Neural cell (in vitro differentiated cells): ENCODE measurements at regions not wholly inside any gene's neighbourhood (a gene's known extent, or its start where the extent isn't known, plus 50 kb on each side); places are given as distances from the start of the nearest gene placed in this dataset.
A peak's percentile ranks its signal among the peaks of the same experiment; 100 is the strongest.

ENCODE experiments used
- H2AFZ ChIP-seq: fragments of 200-600, 300-800 bp; sonication (generic), shearing (Covaris generic); 2 replicates; pipeline ENCODE4 v1.6.0; 2014; ENCODE audit warnings: low read depth, mild to moderate bottlenecking, antibody characterized with exemption, low read length, moderate library complexity
- H3F3A ChIP-seq: fragments of 200-600 bp; shearing (Covaris generic); 2 replicates; pipeline ENCODE4 v1.6.1; 2016; ENCODE audit warnings: mild to moderate bottlenecking, moderate library complexity, mixed read lengths, antibody characterized with exemption, low read length; ENCODE audit not compliant: insufficient read depth, poor library complexity, severe bottlenecking
- H3K27ac ChIP-seq: fragments of 200-600, 300-800 bp; sonication (generic), shearing (Covaris generic); 2 replicates; pipeline ENCODE4 v1.5.1; 2014; ENCODE audit warnings: mild to moderate bottlenecking, low read length, moderate library complexity
- H3K27me3 ChIP-seq: fragments of 300-800, 200-600 bp; sonication (generic), shearing (Covaris generic); 2 replicates; pipeline ENCODE4 v1.6.0; 2014; ENCODE audit warnings: mild to moderate bottlenecking, low read depth, low read length, moderate library complexity; ENCODE audit not compliant: insufficient read depth
- H3K36me3 ChIP-seq: fragments of 300-800, 200-600 bp; sonication (generic), shearing (Covaris generic); 2 replicates; pipeline ENCODE4 v1.5.1; 2014; ENCODE audit warnings: mild to moderate bottlenecking, antibody characterized with exemption, low read length, moderate library complexity; ENCODE audit not compliant: insufficient read depth
- H3K4me2 ChIP-seq: fragments of 300-800, 200-600 bp; sonication (generic), shearing (Covaris generic); 2 replicates; pipeline ENCODE4 v1.6.0; 2014; ENCODE audit warnings: mild to moderate bottlenecking, low read length
- H3K4me3 ChIP-seq: fragments of 300-800, 200-600 bp; sonication (generic), shearing (Covaris generic); 2 replicates; pipeline ENCODE4 v1.5.1; 2014; ENCODE audit warnings: mild to moderate bottlenecking, low read length, moderate library complexity
- H3K79me2 ChIP-seq: fragments of 200-600 bp; shearing (Covaris generic); replicated peaks from 2 replicates; pipeline ENCODE4 v1.6.0; 2014; ENCODE audit warnings: mild to moderate bottlenecking, low read length, moderate library complexity; ENCODE audit not compliant: insufficient read depth
- H3K9ac ChIP-seq: fragments of 300-800, 200-600 bp; sonication (generic), shearing (Covaris generic); 2 replicates; pipeline ENCODE4 v1.6.1; 2016; ENCODE audit warnings: mild to moderate bottlenecking, low read length, mixed read lengths
- H3K9me2 ChIP-seq: fragments of 200-600 bp; shearing (Covaris generic); 2 replicates; pipeline ENCODE4 v1.6.1; 2016; ENCODE audit warnings: mild to moderate bottlenecking, low read length, mixed read lengths; ENCODE audit not compliant: insufficient read depth
- H3K9me3 ChIP-seq: fragments of 200-600, 300-800 bp; sonication (generic), shearing (Covaris generic); 2 replicates; pipeline ENCODE4 v1.6.1; 2016; ENCODE audit warnings: mild to moderate bottlenecking, mixed run types, low read length, moderate library complexity, mixed read lengths
- H4K20me1 ChIP-seq: fragments of 200-600 bp; shearing (Covaris generic); 2 replicates; pipeline ENCODE4 v1.6.1; 2016; ENCODE audit warnings: mild to moderate bottlenecking, mixed run types; ENCODE audit not compliant: insufficient read depth
- EP300 ChIP-seq: fragments of 450-650 bp; conservative IDR thresholded peaks from 2 replicates; pipeline ENCODE4 v1.6.1; 2014; ENCODE audit warnings: antibody characterized with exemption, mild to moderate bottlenecking, moderate library complexity; ENCODE audit not compliant: poor library complexity, severe bottlenecking
- EZH2 ChIP-seq: fragments of 200-600, 300-800 bp; shearing (Covaris generic), sonication (generic); IDR thresholded peaks from 2 replicates; pipeline ENCODE4 v1.6.1; 2014; ENCODE audit warnings: antibody characterized with exemption, low read length, borderline replicate concordance, mild to moderate bottlenecking; ENCODE audit not compliant: insufficient read depth, poor library complexity, severe bottlenecking
- MXI1 ChIP-seq: fragments of 450-650 bp; conservative IDR thresholded peaks from 2 replicates; pipeline ENCODE4 v1.6.1; 2014; ENCODE audit warnings: antibody characterized with exemption, mild to moderate bottlenecking; ENCODE audit not compliant: poor library complexity, severe bottlenecking
- POLR2AphosphoS5 ChIP-seq: IDR thresholded peaks from 2 replicates; pipeline ENCODE4 v1.6.1; 2012
- RAD21 ChIP-seq: fragments of 450-650 bp; conservative IDR thresholded peaks from 2 replicates; pipeline ENCODE4 v1.6.1; 2014; ENCODE audit warnings: antibody characterized with exemption, mild to moderate bottlenecking, moderate library complexity
- REST ChIP-seq: IDR thresholded peaks from 2 replicates; pipeline ENCODE4 v1.6.1; 2012; ENCODE audit warnings: borderline replicate concordance
- SMC3 ChIP-seq: fragments of 450-650 bp; conservative IDR thresholded peaks from 2 replicates; pipeline ENCODE4 v1.6.1; 2014; ENCODE audit warnings: antibody characterized with exemption, mild to moderate bottlenecking, moderate library complexity; ENCODE audit not compliant: poor library complexity
- TAF1 ChIP-seq: IDR thresholded peaks from 2 replicates; pipeline ENCODE4 v1.6.1; 2012; ENCODE audit warnings: low read depth
- TF ChIP-seq, protein P1 (sequence below): fragments of 450-650 bp; IDR thresholded peaks from 2 replicates; pipeline ENCODE4 v1.5.1; 2014; ENCODE audit warnings: antibody characterized with exemption, mild to moderate bottlenecking, moderate library complexity; ENCODE audit not compliant: poor library complexity, severe bottlenecking

GRCh38 chr5:158614951-158615350 is 484.8 kb downstream of the EBF1 start:
- no peaks in the 10 kb centered on the region for H3F3A ChIP-seq
- TF ChIP-seq POLR2AphosphoS5 (no peak), SMC3 (no peak), REST (no peak), EP300 (no peak), MXI1 (no peak), EZH2 (no peak), RAD21 (no peak), TAF1 (no peak)
- TF ChIP-seq, protein P1, sequence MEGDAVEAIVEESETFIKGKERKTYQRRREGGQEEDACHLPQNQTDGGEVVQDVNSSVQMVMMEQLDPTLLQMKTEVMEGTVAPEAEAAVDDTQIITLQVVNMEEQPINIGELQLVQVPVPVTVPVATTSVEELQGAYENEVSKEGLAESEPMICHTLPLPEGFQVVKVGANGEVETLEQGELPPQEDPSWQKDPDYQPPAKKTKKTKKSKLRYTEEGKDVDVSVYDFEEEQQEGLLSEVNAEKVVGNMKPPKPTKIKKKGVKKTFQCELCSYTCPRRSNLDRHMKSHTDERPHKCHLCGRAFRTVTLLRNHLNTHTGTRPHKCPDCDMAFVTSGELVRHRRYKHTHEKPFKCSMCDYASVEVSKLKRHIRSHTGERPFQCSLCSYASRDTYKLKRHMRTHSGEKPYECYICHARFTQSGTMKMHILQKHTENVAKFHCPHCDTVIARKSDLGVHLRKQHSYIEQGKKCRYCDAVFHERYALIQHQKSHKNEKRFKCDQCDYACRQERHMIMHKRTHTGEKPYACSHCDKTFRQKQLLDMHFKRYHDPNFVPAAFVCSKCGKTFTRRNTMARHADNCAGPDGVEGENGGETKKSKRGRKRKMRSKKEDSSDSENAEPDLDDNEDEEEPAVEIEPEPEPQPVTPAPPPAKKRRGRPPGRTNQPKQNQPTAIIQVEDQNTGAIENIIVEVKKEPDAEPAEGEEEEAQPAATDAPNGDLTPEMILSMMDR = no peak

DNA sequence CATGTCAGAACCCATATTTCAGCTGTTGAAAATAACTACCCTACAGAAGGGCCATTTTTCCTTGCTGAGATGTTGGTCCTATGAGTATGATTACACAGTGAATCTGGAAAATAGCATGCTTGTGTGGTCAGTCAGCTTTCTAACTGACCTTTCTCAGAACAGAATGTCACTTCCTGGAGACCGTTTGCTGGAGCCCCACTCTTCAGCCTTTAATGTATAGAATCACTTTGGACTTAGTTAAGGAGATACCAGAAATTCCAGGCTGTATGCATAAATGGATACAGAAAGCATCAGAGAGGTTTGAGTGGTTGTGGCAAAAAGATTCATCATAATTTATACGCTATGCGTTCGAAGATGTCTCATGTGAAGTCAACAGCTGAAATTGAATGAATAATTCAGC is 488.1 kb downstream of the EBF1 start:
- Histone ChIP-seq H3K27me3 (no peaks in the 10 kb centered on the region), H3K9me2 (no peaks in the 10 kb centered on the region), H4K20me1 (no peaks in the 10 kb centered on the region), H3K4me3 (peak overlapping the region; percentile 6), H3K9me3 (no peaks in the 10 kb centered on the region), H2AFZ (no peak overlapping the region), H3K4me2 (no peak overlapping the region), H3K27ac (peak overlapping the region; percentile 52), H3K79me2 (no peaks in the 10 kb centered on the region), H3F3A (no peaks in the 10 kb centered on the region), H3K9ac (no peak overlapping the region), H3K36me3 (no peaks in the 10 kb centered on the region)
- TF ChIP-seq EP300 (peak; percentile 23), RAD21 (no peak), SMC3 (no peak)

More at GRCh38 chr5:158614951-158615350, 484.8 kb downstream of the EBF1 start:
- H3K27me3 ChIP-seq = no peaks in the 10 kb centered on the region
- H2AFZ ChIP-seq = no peak overlapping the region
- H3K9me3 ChIP-seq = no peaks in the 10 kb centered on the region
- H3K36me3 ChIP-seq = no peaks in the 10 kb centered on the region
- H3K79me2 ChIP-seq = no peaks in the 10 kb centered on the region
- H3K4me3 ChIP-seq = no peak overlapping the region
- H3K4me2 ChIP-seq = no peak overlapping the region
- no peaks in the 10 kb centered on the region for H4K20me1 ChIP-seq
- H3K27ac ChIP-seq = no peak overlapping the region
- H3K9ac ChIP-seq = no peak overlapping the region
- H3K9me2 ChIP-seq = no peaks in the 10 kb centered on the region

DNA sequence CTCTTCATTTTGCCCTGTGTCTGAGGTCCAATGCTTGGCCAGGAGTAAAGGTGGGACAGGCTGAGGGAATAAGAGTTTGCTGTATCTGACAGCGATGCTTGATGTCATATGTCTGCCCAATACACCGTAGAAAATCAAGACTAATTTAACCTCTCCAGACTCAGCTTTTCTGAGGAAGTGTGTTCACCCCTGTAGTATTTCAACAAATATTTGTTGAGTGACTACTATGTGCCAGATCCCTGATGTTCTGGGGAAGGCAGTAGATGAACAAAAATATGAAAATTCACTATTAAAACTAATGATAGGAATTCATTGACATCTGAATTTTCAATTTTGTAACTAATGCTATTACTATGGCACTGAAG is 489.7 kb downstream of the EBF1 start:
- Histone ChIP-seq H3K9me2 (no peaks in the 10 kb centered on the region), H3K4me2 (no peak overlapping the region)

More for the DNA sequence above, 489.7 kb downstream of the EBF1 start:
- Histone ChIP-seq H3K4me3 (no peak overlapping the region), H3K9ac (no peak overlapping the region), H3K27me3 (no peaks in the 10 kb centered on the region), H2AFZ (no peak overlapping the region), H3K27ac (no peak overlapping the region), H4K20me1 (no peaks in the 10 kb centered on the region), H3K79me2 (no peaks in the 10 kb centered on the region), H3K9me3 (no peaks in the 10 kb centered on the region), H3K36me3 (no peaks in the 10 kb centered on the region), H3F3A (no peaks in the 10 kb centered on the region)
- TF ChIP-seq, protein P1 = no peak
- TF ChIP-seq POLR2AphosphoS5 = no peak
- TF ChIP-seq EP300 = no peak
- no peak for TF ChIP-seq REST
- no peak for TF ChIP-seq SMC3
- TF ChIP-seq TAF1 = no peak
- TF ChIP-seq EZH2 = no peak
- no peak for TF ChIP-seq RAD21
- no peak for TF ChIP-seq MXI1
